ENCODE measurements at regions not wholly inside any gene's neighbourhood (a gene's known extent, or its start where the extent isn't known, plus 50 kb on each side); places are given as distances from the start of the nearest gene placed in this dataset.
A peak's percentile ranks its signal among the peaks of the same experiment; 100 is the strongest.

DNA sequence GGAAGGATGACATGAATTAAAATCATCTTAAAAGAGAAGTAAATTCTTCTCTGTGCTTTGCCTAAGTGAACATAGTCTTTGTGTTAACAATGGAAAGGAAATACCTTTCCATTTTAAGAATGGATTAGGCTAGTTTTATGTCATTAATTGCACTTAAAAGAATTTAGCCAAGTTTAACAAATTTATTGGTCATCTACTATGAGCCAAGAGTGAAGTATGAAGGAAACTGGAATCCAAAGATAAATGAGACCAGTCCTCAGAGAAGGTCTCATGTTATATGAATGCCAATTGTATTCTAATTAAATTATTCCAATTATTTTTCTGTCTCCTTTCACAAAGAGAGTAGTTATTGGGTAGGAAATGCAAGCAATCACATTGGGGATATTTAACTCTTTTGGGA, 741.3 kb upstream of the SOX9 start:
- H3K4me3 ChIP-seq (ENCODE audit: low read depth, low read length): no peak overlapping the region
- TF ChIP-seq, protein P1, sequence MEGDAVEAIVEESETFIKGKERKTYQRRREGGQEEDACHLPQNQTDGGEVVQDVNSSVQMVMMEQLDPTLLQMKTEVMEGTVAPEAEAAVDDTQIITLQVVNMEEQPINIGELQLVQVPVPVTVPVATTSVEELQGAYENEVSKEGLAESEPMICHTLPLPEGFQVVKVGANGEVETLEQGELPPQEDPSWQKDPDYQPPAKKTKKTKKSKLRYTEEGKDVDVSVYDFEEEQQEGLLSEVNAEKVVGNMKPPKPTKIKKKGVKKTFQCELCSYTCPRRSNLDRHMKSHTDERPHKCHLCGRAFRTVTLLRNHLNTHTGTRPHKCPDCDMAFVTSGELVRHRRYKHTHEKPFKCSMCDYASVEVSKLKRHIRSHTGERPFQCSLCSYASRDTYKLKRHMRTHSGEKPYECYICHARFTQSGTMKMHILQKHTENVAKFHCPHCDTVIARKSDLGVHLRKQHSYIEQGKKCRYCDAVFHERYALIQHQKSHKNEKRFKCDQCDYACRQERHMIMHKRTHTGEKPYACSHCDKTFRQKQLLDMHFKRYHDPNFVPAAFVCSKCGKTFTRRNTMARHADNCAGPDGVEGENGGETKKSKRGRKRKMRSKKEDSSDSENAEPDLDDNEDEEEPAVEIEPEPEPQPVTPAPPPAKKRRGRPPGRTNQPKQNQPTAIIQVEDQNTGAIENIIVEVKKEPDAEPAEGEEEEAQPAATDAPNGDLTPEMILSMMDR (conservative IDR thresholded peaks at IDR 0.05; ENCODE audit: low read depth, low read length): no peak
- DNase-seq (ENCODE audit: low read depth): no peak

DNA sequence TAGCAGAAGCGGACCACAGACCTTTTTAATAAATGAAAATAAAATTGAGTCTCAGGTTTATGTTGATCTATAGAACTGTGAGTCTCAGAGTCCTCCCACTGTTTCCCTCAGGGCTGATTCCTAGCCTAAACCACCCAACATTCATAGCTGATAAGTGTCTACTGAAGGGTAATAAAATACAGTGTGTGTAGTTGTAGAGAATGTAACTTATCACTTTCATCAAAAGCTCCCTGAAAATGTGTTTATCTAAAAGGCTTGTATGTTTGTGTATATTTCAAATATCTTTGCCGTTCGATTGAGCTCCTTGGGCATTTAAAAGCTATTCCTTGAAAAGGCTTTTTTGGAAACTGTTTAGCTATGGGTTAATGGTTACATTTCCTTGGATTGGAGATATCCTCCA, 740.3 kb upstream of the SOX9 start:
- TF ChIP-seq, protein P1 (conservative IDR thresholded peaks at IDR 0.05; ENCODE audit: low read depth, low read length): no peak
- no peak for DNase-seq (ENCODE audit: low read depth)
- H3K4me3 ChIP-seq (ENCODE audit: low read depth, low read length): no peak overlapping the region

DNA sequence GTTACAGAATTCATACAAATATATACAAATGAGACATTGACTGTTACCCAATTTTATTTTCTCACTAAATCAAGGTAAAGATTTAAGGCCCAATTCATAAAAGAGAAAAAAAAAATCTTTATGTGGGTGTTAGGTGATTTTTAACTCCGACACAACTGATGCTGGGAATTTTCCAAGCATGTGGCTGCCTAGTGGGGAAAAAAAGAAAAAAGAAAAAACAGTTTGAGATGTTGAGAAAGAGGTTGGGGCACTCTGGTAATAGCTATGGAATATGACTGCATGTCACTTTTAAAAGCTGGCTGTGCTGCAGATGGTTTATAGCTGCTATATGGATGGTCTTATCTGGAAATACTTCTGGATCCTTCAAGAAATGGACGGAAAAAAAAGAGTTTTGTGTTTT, 739.9 kb upstream of the SOX9 start:
- TF ChIP-seq, protein P1 (conservative IDR thresholded peaks at IDR 0.05; ENCODE audit: low read depth, low read length): no peak
- H3K4me3 ChIP-seq (ENCODE audit: low read depth, low read length): no peak overlapping the region
- no peak for DNase-seq (ENCODE audit: low read depth)

DNA sequence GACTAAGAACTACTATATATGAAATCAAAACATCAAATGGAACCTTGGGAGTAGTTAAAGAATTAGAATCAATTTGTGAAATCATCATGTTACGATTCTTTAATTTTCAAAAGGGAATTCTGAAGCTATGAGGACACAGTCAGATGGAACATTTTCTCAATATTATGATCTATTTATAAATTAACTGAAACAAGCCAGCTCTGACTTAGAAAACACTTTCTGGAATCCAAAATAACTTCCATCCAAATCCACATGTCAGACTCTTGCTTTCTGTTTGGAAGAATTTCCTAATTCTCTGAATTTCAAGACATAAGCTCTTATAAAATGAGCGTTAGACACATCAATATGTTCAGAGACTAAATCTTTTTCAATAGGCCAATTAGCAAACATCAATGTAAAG, 737.7 kb upstream of the SOX9 start:
- DNase-seq (ENCODE audit: low read depth): no peak
- TF ChIP-seq, protein P1 (conservative IDR thresholded peaks at IDR 0.05; ENCODE audit: low read depth, low read length): no peak
- H3K4me3 ChIP-seq (ENCODE audit: low read depth, low read length): no peak overlapping the region

DNA sequence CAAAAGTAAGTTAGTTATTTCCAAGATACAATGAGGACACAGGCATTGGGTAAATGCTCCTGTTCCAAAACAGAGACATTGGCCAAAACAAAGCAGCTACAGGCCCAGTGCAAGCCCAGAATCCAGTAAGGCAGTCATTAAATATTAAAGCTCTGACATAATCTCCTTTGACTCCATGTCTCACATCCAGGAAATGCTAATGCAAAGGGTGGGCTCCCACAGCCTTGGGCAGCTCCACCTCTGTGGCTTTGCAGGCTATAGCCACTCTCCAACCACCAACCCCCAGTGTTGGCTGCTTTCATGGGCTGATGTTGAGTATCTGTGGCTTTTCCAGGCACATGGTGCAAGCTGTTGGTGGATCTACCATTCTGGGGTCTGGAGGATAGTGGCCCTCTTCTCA, 733.4 kb upstream of the SOX9 start:
- H3K4me3 ChIP-seq (ENCODE audit: low read depth, low read length): no peak overlapping the region
- no peak for DNase-seq (ENCODE audit: low read depth)
- TF ChIP-seq, protein P1 (conservative IDR thresholded peaks at IDR 0.05; ENCODE audit: low read depth, low read length): no peak

DNA sequence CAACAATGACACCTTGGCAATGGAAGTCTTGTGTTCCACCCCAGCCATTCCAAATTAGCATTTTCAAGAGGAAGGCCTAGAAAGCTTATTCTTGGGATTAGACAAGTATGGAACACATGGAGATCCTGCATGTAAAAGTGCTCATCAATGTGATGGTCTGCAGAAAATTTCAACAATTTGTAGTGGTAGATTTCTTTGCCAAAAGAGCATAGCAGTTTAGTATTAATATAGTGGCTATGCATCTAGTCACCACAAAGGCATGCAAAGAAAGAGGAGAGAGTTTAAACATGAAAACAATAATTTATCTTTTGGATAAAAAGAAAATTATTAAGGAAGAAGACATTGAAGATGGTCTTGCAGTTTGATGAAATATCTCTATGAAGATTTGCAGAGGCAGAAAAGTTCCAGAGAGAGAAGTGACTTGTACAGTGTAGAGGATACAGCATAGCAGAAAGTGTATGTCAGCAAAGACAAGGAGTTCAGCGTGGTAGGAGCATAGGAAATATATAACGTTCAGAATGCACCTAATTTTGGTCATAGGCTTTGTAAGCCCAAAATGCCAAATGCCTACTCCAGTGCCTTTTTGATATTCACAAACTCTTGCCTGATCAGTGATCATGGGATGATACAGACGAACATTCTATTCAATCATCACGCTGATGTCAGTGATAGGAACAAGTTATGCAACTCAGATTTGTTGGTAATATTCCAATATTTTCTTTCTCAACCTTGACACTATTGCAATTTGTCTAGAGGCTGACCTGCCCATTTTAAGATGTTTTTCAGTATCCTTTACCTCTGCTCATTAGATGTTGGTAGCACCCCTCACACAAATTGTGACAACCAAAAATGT, 727.9 kb upstream of the SOX9 start:
- H3K4me3 ChIP-seq (ENCODE audit: low read depth, low read length): no peak overlapping the region
- TF ChIP-seq, protein P1 (conservative IDR thresholded peaks at IDR 0.05; ENCODE audit: low read depth, low read length): no peak
- DNase-seq (ENCODE audit: low read depth): peak; percentile 80

DNA sequence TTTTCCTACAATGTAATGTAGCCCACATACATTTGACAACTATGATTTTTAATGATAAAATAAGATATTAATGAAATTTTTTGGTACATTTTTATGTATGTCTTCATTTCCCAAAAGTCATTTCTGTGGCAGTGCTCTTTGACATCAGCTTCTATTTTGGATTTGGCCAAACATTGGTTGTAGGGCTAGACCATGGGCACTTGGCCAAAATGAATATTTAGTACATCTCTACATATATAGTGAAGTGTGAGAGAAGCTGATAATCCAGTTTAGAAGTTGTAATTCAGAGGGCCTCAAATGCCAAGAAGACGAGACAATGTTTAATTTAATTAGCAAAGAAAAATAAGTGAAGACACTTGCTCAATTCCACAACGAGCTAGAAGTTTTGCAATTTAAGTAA, 724.9 kb upstream of the SOX9 start:
- TF ChIP-seq, protein P1 (conservative IDR thresholded peaks at IDR 0.05; ENCODE audit: low read depth, low read length): no peak
- H3K4me3 ChIP-seq (ENCODE audit: low read depth, low read length): no peak overlapping the region
- DNase-seq (ENCODE audit: low read depth): peak; percentile 29
